H9 (cell line): ENCODE measurements at regions not wholly inside any gene's neighbourhood (a gene's known extent, or its start where the extent isn't known, plus 50 kb on each side); places are given as distances from the start of the nearest gene placed in this dataset.
"Not testable (repeated sequence)": the region's sequence is repeated elsewhere in the genome, so short reads cannot be mapped to it uniquely, and the experiment has no call there.

Experiments used
- DNase-seq: peaks from one replicate; pipeline ENCODE4 v3.0.0-alpha.2; 2017
- H2AFZ ChIP-seq: one replicate; pipeline ENCODE4 v1.6.1; 2013; ENCODE audit warnings: mild to moderate bottlenecking, low read length, control low read depth, moderate library complexity
- H2AK5ac ChIP-seq: 2 replicates; pipeline ENCODE4 v1.6.1; 2013; ENCODE audit warnings: low read length, control low read depth, mixed read lengths; ENCODE audit not compliant: insufficient read length
- H2BK120ac ChIP-seq: one replicate; pipeline ENCODE4 v1.6.1; 2013; ENCODE audit warnings: low read depth, mild to moderate bottlenecking, low read length, control low read depth, inconsistent platforms; ENCODE audit not compliant: poor library complexity, severe bottlenecking
- H2BK12ac ChIP-seq: 2 replicates; pipeline ENCODE4 v1.6.1; 2013; ENCODE audit warnings: low read length, control low read depth, mixed read lengths, low read depth; ENCODE audit not compliant: insufficient read length
- H2BK15ac ChIP-seq: 2 replicates; pipeline ENCODE4 v1.6.1; 2013; ENCODE audit warnings: low read depth, low read length, control low read depth
- H2BK20ac ChIP-seq: one replicate; pipeline ENCODE4 v1.6.1; 2013; ENCODE audit warnings: low read depth, mild to moderate bottlenecking, low read length, control low read depth, inconsistent platforms; ENCODE audit not compliant: poor library complexity, severe bottlenecking
- H2BK5ac ChIP-seq: 2 replicates; pipeline ENCODE4 v1.6.1; 2013; ENCODE audit warnings: low read length, control low read depth, mixed read lengths; ENCODE audit not compliant: insufficient read length
- H3K14ac ChIP-seq: 2 replicates; pipeline ENCODE4 v1.6.1; 2013; ENCODE audit warnings: low read length, control low read depth; ENCODE audit not compliant: insufficient read depth
- H3K18ac ChIP-seq: 2 replicates; pipeline ENCODE4 v1.6.1; 2013; ENCODE audit warnings: low read depth, mild to moderate bottlenecking, mixed read lengths, low read length, control low read depth; ENCODE audit not compliant: insufficient read length
- H3K23ac ChIP-seq: 2 replicates; pipeline ENCODE4 v1.6.1; 2013; ENCODE audit warnings: low read length, control low read depth, mixed read lengths, low read depth; ENCODE audit not compliant: insufficient read length
- H3K23me2 ChIP-seq: 2 replicates; pipeline ENCODE4 v1.6.1; 2013; ENCODE audit warnings: low read depth, mild to moderate bottlenecking, mixed read lengths, low read length, control low read depth; ENCODE audit not compliant: insufficient read length, poor library complexity, severe bottlenecking
- H3K27ac ChIP-seq: 2 replicates; pipeline ENCODE4 v1.5.1; 2013; ENCODE audit warnings: low read length, control low read depth, mixed read lengths, low read depth; ENCODE audit not compliant: insufficient read length
- H3K27me3 ChIP-seq: 2 replicates; pipeline ENCODE4 v1.6.1; 2013; ENCODE audit warnings: low read length, control low read depth, inconsistent platforms; ENCODE audit not compliant: insufficient read depth
- H3K4ac ChIP-seq: 2 replicates; pipeline ENCODE4 v1.6.1; 2013; ENCODE audit warnings: low read depth, mild to moderate bottlenecking, control low read depth, inconsistent platforms, low read length, moderate library complexity
- H3K4me1 ChIP-seq: 2 replicates; pipeline ENCODE4 v1.6.1; 2013; ENCODE audit warnings: low read length, control low read depth, inconsistent platforms; ENCODE audit not compliant: insufficient read depth
- H3K4me2 ChIP-seq: 2 replicates; pipeline ENCODE4 v1.6.1; 2013; ENCODE audit warnings: low read length, control low read depth, mixed read lengths; ENCODE audit not compliant: insufficient read length, insufficient read depth
- H3K56ac ChIP-seq: 2 replicates; pipeline ENCODE4 v1.6.1; 2013; ENCODE audit warnings: low read depth, mild to moderate bottlenecking, mixed read lengths, low read length, control low read depth; ENCODE audit not compliant: insufficient read length
- H3K79me1 ChIP-seq: 2 replicates; pipeline ENCODE4 v1.6.1; 2013; ENCODE audit warnings: low read depth, mild to moderate bottlenecking, moderate library complexity, low read length, control low read depth, inconsistent platforms; ENCODE audit not compliant: insufficient read depth, poor library complexity, severe bottlenecking
- H3K79me2 ChIP-seq: 2 replicates; pipeline ENCODE4 v1.6.1; 2013; ENCODE audit warnings: low read length, control low read depth, inconsistent platforms; ENCODE audit not compliant: insufficient read depth
- H3K9ac ChIP-seq: 2 replicates; pipeline ENCODE4 v1.6.1; 2013; ENCODE audit warnings: low read length, control low read depth, mixed read lengths; ENCODE audit not compliant: insufficient read length; ENCODE audit errors: extremely low read depth
- H3K9me3 ChIP-seq: one replicate; pipeline ENCODE4 v1.6.1; 2013; ENCODE audit warnings: low read depth, low read length, inconsistent platforms; ENCODE audit not compliant: control insufficient read depth
- H3T11ph ChIP-seq: one replicate; pipeline ENCODE4 v1.6.1; 2013; ENCODE audit warnings: mild to moderate bottlenecking, low read length, control low read depth, inconsistent platforms
- H4K20me1 ChIP-seq: one replicate; pipeline ENCODE4 v1.6.1; 2013; ENCODE audit not compliant: control insufficient read depth, insufficient read length, insufficient read depth
- H4K5ac ChIP-seq: 2 replicates; pipeline ENCODE4 v1.6.1; 2013; ENCODE audit warnings: low read depth, mild to moderate bottlenecking, mixed read lengths, low read length, control low read depth; ENCODE audit not compliant: insufficient read length
- H4K8ac ChIP-seq: replicated peaks from 2 replicates; pipeline ENCODE4 v1.6.1; 2013; ENCODE audit warnings: low read length, control low read depth, mixed read lengths, low read depth; ENCODE audit not compliant: insufficient read length
- H4K91ac ChIP-seq: 2 replicates; pipeline ENCODE4 v1.6.1; 2013; ENCODE audit warnings: low read depth, mild to moderate bottlenecking, moderate library complexity, mixed read lengths, low read length, control low read depth; ENCODE audit not compliant: insufficient read length
- H3K27ac Mint-ChIP-seq, 3 experiments: 2 replicates in 2 of 3; 3 replicates in 1 of 3; pipeline ENCODE4 v1.8.0; 2020 to 2021; ENCODE audit warnings: mixed read lengths in 3 of 3, mild to moderate bottlenecking in 1 of 3, moderate library complexity in 1 of 3
- H3K27me3 Mint-ChIP-seq: 2 replicates; pipeline ENCODE4 v1.8.0; 2021; ENCODE audit warnings: low read depth, mild to moderate bottlenecking, moderate library complexity, mixed read lengths
- H3K36me3 Mint-ChIP-seq, 3 experiments: 2 replicates in 2 of 3; 3 replicates in 1 of 3; pipeline ENCODE4 v1.8.0; 2020 to 2021; ENCODE audit warnings: low read depth in 3 of 3, mixed read lengths in 3 of 3; ENCODE audit not compliant: insufficient read depth in 1 of 3
- H3K4me1 Mint-ChIP-seq, 2 experiments: 2 replicates each; pipeline ENCODE4 v1.8.0; 2020; ENCODE audit warnings: mixed read lengths in 2 of 2
- H3K4me3 Mint-ChIP-seq, 2 experiments: 2 replicates in 1 of 2; 3 replicates in 1 of 2; pipeline ENCODE4 v1.8.0; 2020 to 2021; ENCODE audit warnings: mild to moderate bottlenecking in 2 of 2, mixed read lengths in 2 of 2, moderate library complexity in 1 of 2
- H3K9me3 Mint-ChIP-seq, 2 experiments: 2 replicates in 1 of 2; 3 replicates in 1 of 2; pipeline ENCODE4 v1.8.0; 2020; ENCODE audit warnings: mild to moderate bottlenecking in 2 of 2, mixed read lengths in 2 of 2, moderate library complexity in 1 of 2
- CTCF ChIP-seq: fragments of 200-600 bp; sonication (generic); conservative IDR thresholded peaks from 3 replicates; pipeline ENCODE4 v1.8.0; 2021; ENCODE audit warnings: antibody characterized with exemption, mild to moderate bottlenecking
- WGBS: extraction: QIAGEN DNeasy Blood & Tissue Kit; methylation state at CpG from one replicate; pipeline ENCODE4 v1.1.7; 2013; ENCODE audit warnings: missing lambda C conversion rate, low lambda C conversion rate, mixed read lengths; ENCODE audit not compliant: insufficient read length; ENCODE audit errors: extremely low coverage; 5-methylcytosine and 5-hydroxymethylcytosine counted together

- Histone ChIP-seq H4K8ac (no peak overlapping the region), H2BK15ac (no peak overlapping the region), H3K18ac (no peak overlapping the region), H3T11ph (no peak overlapping the region), H3K9me3 (no peaks in the 10 kb centered on the region), H3K23me2 (no peaks in the 10 kb centered on the region), H2BK20ac (no peak overlapping the region), H3K9ac (no peak overlapping the region), H3K4me1 (no peaks in the 10 kb centered on the region), H3K4ac (no peak overlapping the region), H3K27ac (no peak overlapping the region), H4K20me1 (no peaks in the 10 kb centered on the region), H3K56ac (no peak overlapping the region), H2BK5ac (no peak overlapping the region), H2AFZ (no peak overlapping the region), H3K79me2 (no peaks in the 10 kb centered on the region), H3K79me1 (no peaks in the 10 kb centered on the region), H2BK12ac (no peak overlapping the region), H2BK120ac (no peak overlapping the region), H4K91ac (no peak overlapping the region), H3K27me3 (no peaks in the 10 kb centered on the region), H4K5ac (no peak overlapping the region), H2AK5ac (no peak overlapping the region), H3K14ac (no peak overlapping the region), H3K23ac (no peak overlapping the region), H3K4me2 (no peak overlapping the region)
- DNase-seq, result no peak
- no CpG with 5 or more reads among the region's 5 CpGs for WGBS
- Mint-ChIP-seq H3K4me3 (0 out of 5 replicates have a peak overlapping the region, but pooled peaks of 1 of the 2 experiments have one; percentile 20), H3K36me3 (no peaks in the 10 kb centered on the region; a peak in 1 of 7 replicates), H3K9me3 (no peaks in the 10 kb centered on the region; a peak in 1 of 5 replicates), H3K4me1 (no peaks in the 10 kb centered on the region), H3K27me3 (peaks cover 4% of the 10 kb centered on the region), H3K27ac (no peak overlapping the region)
- TF ChIP-seq CTCF, result no peak
Observed at GRCh38 chr17:31794111-31794510, 64.9 kb downstream of the COPRS start.

GRCh38 chr17:31793634-31794033 lies 65.4 kb downstream of the COPRS start:
- not testable (repeated sequence) for H3K56ac ChIP-seq, H4K20me1 ChIP-seq, H3K4ac ChIP-seq, H4K8ac ChIP-seq, H3K27me3 ChIP-seq, H3K4me3 Mint-ChIP-seq, DNase-seq, H3K4me1 Mint-ChIP-seq, H3T11ph ChIP-seq, H2AK5ac ChIP-seq, H3K9me3 ChIP-seq, H2AFZ ChIP-seq, H2BK15ac ChIP-seq, H3K14ac ChIP-seq, H3K27me3 Mint-ChIP-seq, H4K91ac ChIP-seq, H3K23ac ChIP-seq, H2BK12ac ChIP-seq, H3K4me2 ChIP-seq, H3K18ac ChIP-seq, H3K9ac ChIP-seq, H3K9me3 Mint-ChIP-seq, H3K4me1 ChIP-seq, H3K23me2 ChIP-seq, H2BK5ac ChIP-seq, H3K36me3 Mint-ChIP-seq, H3K79me2 ChIP-seq, H4K5ac ChIP-seq, H2BK20ac ChIP-seq, H3K79me1 ChIP-seq, H2BK120ac ChIP-seq, H3K27ac ChIP-seq
- no CpG with 5 or more reads among the region's 7 CpGs for WGBS
- peak overlapping the region in 1 of 3 experiments; percentile 65; a peak in 1 of 7 replicates for H3K27ac Mint-ChIP-seq
